ENCODE measurements at regions not wholly inside any gene's neighbourhood (a gene's known extent, or its start where the extent isn't known, plus 50 kb on each side); places are given as distances from the start of the nearest gene placed in this dataset.

DNA sequence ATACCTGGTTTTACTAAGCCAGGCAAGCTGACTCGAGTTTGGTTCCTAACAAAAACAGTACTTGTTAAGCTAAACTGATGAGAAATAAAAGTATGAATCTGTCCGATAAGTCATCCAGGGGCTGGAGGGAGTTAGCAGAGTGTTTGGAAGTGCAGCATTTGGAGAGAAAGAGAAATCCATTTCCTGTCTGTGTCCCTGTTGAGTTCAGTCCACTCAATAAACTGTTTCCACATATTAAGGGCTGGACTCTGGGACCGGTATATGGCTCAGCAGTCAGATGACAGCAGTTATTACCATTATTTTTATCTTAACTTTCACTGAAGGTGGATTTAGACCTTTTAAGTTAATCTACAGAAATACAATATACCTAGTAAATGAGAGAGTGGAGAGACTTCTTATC lies 130.6 kb upstream of the ADRA1B start:
- Histone ChIP-seq H3K27me3 (ENCODE audit: insufficient read depth, low read length, poor library complexity) (no peaks in the 10 kb centered on the region), H2AK5ac (ENCODE audit: low read length) (no peak overlapping the region), H3K56ac (ENCODE audit: low read length) (no peak overlapping the region), H3K23ac (ENCODE audit: low read length) (no peak overlapping the region), H3K9ac (ENCODE audit: low read length) (no peak overlapping the region), H3K4me1 (ENCODE audit: control insufficient read depth, low read depth, low read length) (no peaks in the 10 kb centered on the region), H2BK120ac (ENCODE audit: low read depth, low read length) (no peak overlapping the region), H3K4me3 (ENCODE audit: low read length) (no peak overlapping the region), H2BK5ac (ENCODE audit: low read length) (no peak overlapping the region), H4K8ac (ENCODE audit: low read depth, low read length) (no peak overlapping the region), H3K27ac (ENCODE audit: low read depth, low read length) (no peak overlapping the region), H3K79me2 (ENCODE audit: control insufficient read depth, insufficient read depth, low read length) (no peaks in the 10 kb centered on the region), H4K5ac (ENCODE audit: low read length) (no peak overlapping the region), H3K4ac (ENCODE audit: low read depth, low read length) (no peak overlapping the region), H3K36me3 (ENCODE audit: control insufficient read depth, insufficient read depth, low read length) (no peaks in the 10 kb centered on the region), H3K18ac (ENCODE audit: low read length) (no peak overlapping the region), H2BK15ac (replicated peaks; ENCODE audit: low read depth) (no peak overlapping the region), H3K79me1 (ENCODE audit: low read length) (no peaks in the 10 kb centered on the region), H3K4me2 (ENCODE audit: low read length) (no peak overlapping the region)
- no peak for DNase-seq
- WGBS (ENCODE audit: extremely low coverage, insufficient coverage, low lambda C conversion rate) = no CpG with 5 or more reads among the region's 3 CpGs

DNA sequence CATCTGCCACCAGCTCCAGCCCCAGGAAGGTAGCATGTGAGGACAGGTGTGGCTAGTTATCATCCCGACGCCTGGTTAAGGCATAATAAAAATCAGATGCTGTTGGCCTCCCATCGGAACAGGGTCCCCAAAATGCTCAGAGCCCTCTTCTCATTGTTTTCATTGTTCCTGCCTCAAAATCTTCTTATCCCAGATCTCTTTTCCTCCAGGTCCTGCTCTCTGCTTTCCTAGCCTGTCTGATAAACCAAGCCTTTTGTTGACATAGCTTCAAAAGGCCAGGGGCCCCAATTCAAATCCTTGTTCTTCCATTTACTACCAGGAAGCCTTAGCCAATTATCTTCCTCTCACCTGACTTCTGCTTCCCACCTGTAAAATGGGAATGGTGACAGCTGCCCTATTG lies 130.1 kb upstream of the ADRA1B start:
- H3K27ac ChIP-seq (ENCODE audit: low read depth, low read length) = no peak overlapping the region
- H3K9ac ChIP-seq (ENCODE audit: low read length) = no peak overlapping the region
- H3K4ac ChIP-seq (ENCODE audit: low read depth, low read length) = no peak overlapping the region
- no peaks in the 10 kb centered on the region for H3K27me3 ChIP-seq (ENCODE audit: insufficient read depth, low read length, poor library complexity)
- no peak overlapping the region for H3K18ac ChIP-seq (ENCODE audit: low read length)
- H3K36me3 ChIP-seq (ENCODE audit: control insufficient read depth, insufficient read depth, low read length) = no peaks in the 10 kb centered on the region
- no peak overlapping the region for H3K4me2 ChIP-seq (ENCODE audit: low read length)
- no peaks in the 10 kb centered on the region for H3K79me2 ChIP-seq (ENCODE audit: control insufficient read depth, insufficient read depth, low read length)
- H3K79me1 ChIP-seq (ENCODE audit: low read length) = no peaks in the 10 kb centered on the region
- no peak overlapping the region for H3K56ac ChIP-seq (ENCODE audit: low read length)
- H4K5ac ChIP-seq (ENCODE audit: low read length) = no peak overlapping the region
- no peak overlapping the region for H3K4me3 ChIP-seq (ENCODE audit: low read length)
- no peak overlapping the region for H2BK15ac ChIP-seq (replicated peaks; ENCODE audit: low read depth)
- no CpG with 5 or more reads among the region's 3 CpGs for WGBS (ENCODE audit: extremely low coverage, insufficient coverage, low lambda C conversion rate)
- no peak overlapping the region for H2BK120ac ChIP-seq (ENCODE audit: low read depth, low read length)
- H2BK5ac ChIP-seq (ENCODE audit: low read length) = no peak overlapping the region
- no peak for DNase-seq
- no peaks in the 10 kb centered on the region for H3K4me1 ChIP-seq (ENCODE audit: control insufficient read depth, low read depth, low read length)
- no peak overlapping the region for H3K23ac ChIP-seq (ENCODE audit: low read length)
- H4K8ac ChIP-seq (ENCODE audit: low read depth, low read length) = no peak overlapping the region
- H2AK5ac ChIP-seq (ENCODE audit: low read length) = no peak overlapping the region

DNA sequence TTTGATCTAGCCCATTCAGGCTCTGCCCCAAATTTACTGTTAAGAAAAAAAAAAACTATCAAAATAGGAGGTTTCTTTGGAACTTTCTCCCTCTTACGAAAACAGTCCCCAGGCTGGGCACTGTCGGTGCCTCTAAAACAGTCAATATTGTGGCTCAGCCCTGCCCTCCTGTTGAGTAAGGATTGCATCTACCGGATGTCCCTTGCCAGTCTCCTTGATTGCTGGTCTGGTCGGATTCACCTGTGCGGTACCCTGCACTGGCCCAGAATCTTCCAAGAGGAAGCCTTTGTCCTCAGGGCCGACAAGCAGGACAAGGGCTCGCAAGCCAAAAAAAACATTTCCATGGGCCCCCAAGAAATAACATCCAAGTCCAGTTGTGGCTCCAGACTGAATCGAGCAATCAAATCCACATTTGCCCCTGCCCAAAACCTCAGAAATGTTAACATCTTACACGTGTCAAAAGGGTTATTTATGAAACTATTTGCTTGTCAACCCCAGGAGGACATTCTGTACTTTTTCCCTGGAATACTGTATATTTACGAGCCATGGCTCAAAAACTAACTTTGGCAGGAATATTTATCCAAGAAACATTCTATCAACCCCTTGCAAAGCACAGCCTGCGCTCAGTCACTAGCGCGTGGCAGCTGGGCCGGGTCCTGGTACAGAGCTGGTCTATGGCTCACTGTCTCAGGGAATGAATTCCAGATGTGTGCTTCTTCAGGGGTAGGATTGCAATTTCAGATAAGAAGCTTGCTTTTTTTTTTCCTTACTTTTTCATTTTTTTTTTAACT lies 129.2 kb upstream of the ADRA1B start:
- H3K27me3 ChIP-seq (ENCODE audit: insufficient read depth, low read length, poor library complexity) = no peaks in the 10 kb centered on the region
- H4K5ac ChIP-seq (ENCODE audit: low read length) = no peak overlapping the region
- no peaks in the 10 kb centered on the region for H3K79me1 ChIP-seq (ENCODE audit: low read length)
- H3K23ac ChIP-seq (ENCODE audit: low read length) = no peak overlapping the region
- no peak overlapping the region for H4K8ac ChIP-seq (ENCODE audit: low read depth, low read length)
- no peak overlapping the region for H3K4me3 ChIP-seq (ENCODE audit: low read length)
- no CpG with 5 or more reads among the region's 14 CpGs for WGBS (ENCODE audit: extremely low coverage, insufficient coverage, low lambda C conversion rate)
- no peak overlapping the region for H3K4me2 ChIP-seq (ENCODE audit: low read length)
- no peak overlapping the region for H3K18ac ChIP-seq (ENCODE audit: low read length)
- H3K4me1 ChIP-seq (ENCODE audit: control insufficient read depth, low read depth, low read length) = no peaks in the 10 kb centered on the region
- H3K79me2 ChIP-seq (ENCODE audit: control insufficient read depth, insufficient read depth, low read length) = no peaks in the 10 kb centered on the region
- no peaks in the 10 kb centered on the region for H3K36me3 ChIP-seq (ENCODE audit: control insufficient read depth, insufficient read depth, low read length)
- H2BK120ac ChIP-seq (ENCODE audit: low read depth, low read length) = no peak overlapping the region
- H3K27ac ChIP-seq (ENCODE audit: low read depth, low read length) = no peak overlapping the region
- no peak overlapping the region for H2BK5ac ChIP-seq (ENCODE audit: low read length)
- H3K56ac ChIP-seq (ENCODE audit: low read length) = no peak overlapping the region
- no peak for DNase-seq
- H2BK15ac ChIP-seq (replicated peaks; ENCODE audit: low read depth) = no peak overlapping the region
- no peak overlapping the region for H3K9ac ChIP-seq (ENCODE audit: low read length)
- H3K4ac ChIP-seq (ENCODE audit: low read depth, low read length) = no peak overlapping the region
- H2AK5ac ChIP-seq (ENCODE audit: low read length) = no peak overlapping the region

DNA sequence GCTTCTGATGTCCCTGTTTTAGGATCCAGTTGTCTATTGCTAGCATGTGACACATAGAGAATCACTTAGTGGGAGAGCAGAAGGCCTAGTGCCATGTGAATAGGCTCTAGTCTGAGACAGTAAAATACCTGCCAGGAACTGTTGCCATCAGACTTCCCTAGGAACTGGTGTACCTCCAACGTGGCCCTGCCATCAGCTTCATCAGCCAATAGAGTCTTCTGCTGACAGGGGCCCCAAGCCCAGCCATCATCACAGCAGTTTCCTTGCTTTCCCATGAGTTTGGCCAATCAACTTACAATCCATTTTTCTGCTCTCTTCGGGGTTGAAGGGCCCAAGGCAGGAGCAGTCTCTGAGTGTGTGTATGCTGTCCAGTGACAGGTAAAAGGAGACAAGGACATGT lies 128.4 kb upstream of the ADRA1B start:
- Histone ChIP-seq H4K8ac (ENCODE audit: low read depth, low read length) (no peak overlapping the region), H3K36me3 (ENCODE audit: control insufficient read depth, insufficient read depth, low read length) (no peaks in the 10 kb centered on the region), H3K79me2 (ENCODE audit: control insufficient read depth, insufficient read depth, low read length) (no peaks in the 10 kb centered on the region), H3K4ac (ENCODE audit: low read depth, low read length) (no peak overlapping the region), H2AK5ac (ENCODE audit: low read length) (no peak overlapping the region), H3K27me3 (ENCODE audit: insufficient read depth, low read length, poor library complexity) (no peaks in the 10 kb centered on the region), H2BK5ac (ENCODE audit: low read length) (no peak overlapping the region), H2BK15ac (replicated peaks; ENCODE audit: low read depth) (no peak overlapping the region), H3K79me1 (ENCODE audit: low read length) (no peaks in the 10 kb centered on the region), H3K4me2 (ENCODE audit: low read length) (no peak overlapping the region), H3K23ac (ENCODE audit: low read length) (no peak overlapping the region), H3K9ac (ENCODE audit: low read length) (no peak overlapping the region), H3K4me3 (ENCODE audit: low read length) (no peak overlapping the region), H3K4me1 (ENCODE audit: control insufficient read depth, low read depth, low read length) (no peaks in the 10 kb centered on the region), H2BK120ac (ENCODE audit: low read depth, low read length) (no peak overlapping the region), H3K56ac (ENCODE audit: low read length) (no peak overlapping the region), H3K27ac (ENCODE audit: low read depth, low read length) (no peak overlapping the region), H3K18ac (ENCODE audit: low read length) (no peak overlapping the region), H4K5ac (ENCODE audit: low read length) (no peak overlapping the region)
- WGBS (ENCODE audit: extremely low coverage, insufficient coverage, low lambda C conversion rate) = no CpG with 5 or more reads among the region's 2 CpGs
- no peak for DNase-seq

DNA sequence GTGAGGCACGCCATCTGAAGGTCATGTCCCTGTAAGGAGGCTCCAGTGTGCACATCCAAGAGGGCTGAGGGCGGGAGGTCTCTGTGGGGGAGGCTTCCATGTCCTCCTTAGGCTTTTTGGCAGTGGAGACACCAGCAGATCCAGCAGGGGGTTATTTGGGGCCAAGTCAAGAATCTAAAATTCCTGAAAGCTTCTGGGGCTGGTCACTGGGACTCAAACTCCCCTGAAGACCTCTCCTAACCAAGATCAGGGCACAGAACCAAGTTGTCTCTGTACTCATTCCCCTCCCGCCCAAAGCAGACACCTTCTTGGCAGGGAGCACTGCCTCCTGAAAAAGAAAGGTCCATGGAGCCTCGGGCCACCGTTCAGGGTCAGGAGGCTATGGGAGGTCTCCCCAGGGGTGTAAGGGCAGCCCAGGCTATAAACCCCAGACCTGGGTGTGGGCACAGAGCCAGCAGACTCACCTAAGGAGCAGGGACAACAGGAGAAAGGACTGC lies 127.4 kb upstream of the ADRA1B start:
- H3K4me1 ChIP-seq (ENCODE audit: control insufficient read depth, low read depth, low read length) = no peaks in the 10 kb centered on the region
- H3K18ac ChIP-seq (ENCODE audit: low read length) = no peak overlapping the region
- no peak overlapping the region for H3K4ac ChIP-seq (ENCODE audit: low read depth, low read length)
- no peak overlapping the region for H4K5ac ChIP-seq (ENCODE audit: low read length)
- no peak overlapping the region for H3K9ac ChIP-seq (ENCODE audit: low read length)
- no peak overlapping the region for H4K8ac ChIP-seq (ENCODE audit: low read depth, low read length)
- H3K27ac ChIP-seq (ENCODE audit: low read depth, low read length) = no peak overlapping the region
- no CpG with 5 or more reads among the region's 5 CpGs for whole genome bisulfite sequencing (ENCODE audit: extremely low coverage, insufficient coverage, low lambda C conversion rate)
- H2BK5ac ChIP-seq (ENCODE audit: low read length) = no peak overlapping the region
- H3K79me1 ChIP-seq (ENCODE audit: low read length) = no peaks in the 10 kb centered on the region
- no peaks in the 10 kb centered on the region for H3K36me3 ChIP-seq (ENCODE audit: control insufficient read depth, insufficient read depth, low read length)
- no peaks in the 10 kb centered on the region for H3K27me3 ChIP-seq (ENCODE audit: insufficient read depth, low read length, poor library complexity)
- H2AK5ac ChIP-seq (ENCODE audit: low read length) = no peak overlapping the region
- H3K4me3 ChIP-seq (ENCODE audit: low read length) = no peak overlapping the region
- no peak overlapping the region for H2BK120ac ChIP-seq (ENCODE audit: low read depth, low read length)
- H3K79me2 ChIP-seq (ENCODE audit: control insufficient read depth, insufficient read depth, low read length) = no peaks in the 10 kb centered on the region
- H3K4me2 ChIP-seq (ENCODE audit: low read length) = no peak overlapping the region
- H3K23ac ChIP-seq (ENCODE audit: low read length) = no peak overlapping the region
- H3K56ac ChIP-seq (ENCODE audit: low read length) = no peak overlapping the region
- DNase-seq = no peak
- H2BK15ac ChIP-seq (replicated peaks; ENCODE audit: low read depth) = no peak overlapping the region

DNA sequence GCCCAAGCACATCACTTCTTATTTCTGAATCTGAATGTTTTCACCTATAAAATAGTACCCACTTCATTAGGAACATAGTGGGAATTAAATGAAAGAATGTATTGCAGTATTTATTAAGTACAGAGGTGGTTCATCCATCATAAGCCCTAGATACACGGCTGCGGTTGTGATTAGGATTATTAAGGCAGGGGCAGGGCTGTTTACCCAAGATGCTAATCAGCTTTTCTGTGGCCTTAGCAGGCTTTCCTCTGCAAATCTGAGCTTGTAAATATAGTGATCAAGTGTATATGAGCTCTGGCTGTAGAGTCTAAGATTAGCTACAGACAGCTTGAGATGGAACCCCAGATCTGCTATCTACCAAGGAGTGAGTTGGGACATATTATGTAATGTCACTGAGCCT lies 124.1 kb upstream of the ADRA1B start:
- H3K79me1 ChIP-seq (ENCODE audit: low read length) = no peaks in the 10 kb centered on the region
- H4K8ac ChIP-seq (ENCODE audit: low read depth, low read length) = no peak overlapping the region
- H2AK5ac ChIP-seq (ENCODE audit: low read length) = no peak overlapping the region
- no peaks in the 10 kb centered on the region for H3K27me3 ChIP-seq (ENCODE audit: insufficient read depth, low read length, poor library complexity)
- no peak overlapping the region for H3K27ac ChIP-seq (ENCODE audit: low read depth, low read length)
- no peaks in the 10 kb centered on the region for H3K36me3 ChIP-seq (ENCODE audit: control insufficient read depth, insufficient read depth, low read length)
- H3K4me2 ChIP-seq (ENCODE audit: low read length) = no peak overlapping the region
- no CpG with 5 or more reads among the region's 2 CpGs for WGBS (ENCODE audit: extremely low coverage, insufficient coverage, low lambda C conversion rate)
- no peak overlapping the region for H3K4me3 ChIP-seq (ENCODE audit: low read length)
- no peaks in the 10 kb centered on the region for H3K79me2 ChIP-seq (ENCODE audit: control insufficient read depth, insufficient read depth, low read length)
- DNase-seq = no peak
- no peak overlapping the region for H2BK15ac ChIP-seq (replicated peaks; ENCODE audit: low read depth)
- no peak overlapping the region for H4K5ac ChIP-seq (ENCODE audit: low read length)
- no peak overlapping the region for H3K18ac ChIP-seq (ENCODE audit: low read length)
- no peak overlapping the region for H3K9ac ChIP-seq (ENCODE audit: low read length)
- no peaks in the 10 kb centered on the region for H3K4me1 ChIP-seq (ENCODE audit: control insufficient read depth, low read depth, low read length)
- no peak overlapping the region for H3K4ac ChIP-seq (ENCODE audit: low read depth, low read length)
- H3K23ac ChIP-seq (ENCODE audit: low read length) = no peak overlapping the region
- H3K56ac ChIP-seq (ENCODE audit: low read length) = no peak overlapping the region
- no peak overlapping the region for H2BK120ac ChIP-seq (ENCODE audit: low read depth, low read length)
- H2BK5ac ChIP-seq (ENCODE audit: low read length) = no peak overlapping the region
